WTC11 (cell line): ENCODE measurements at regions not wholly inside any gene's neighbourhood (a gene's known extent, or its start where the extent isn't known, plus 50 kb on each side); places are given as distances from the start of the nearest gene placed in this dataset.

Source experiments
- ATF2 ChIP-seq: sonication (generic); formaldehyde crosslinking; IDR thresholded peaks from 2 replicates; pipeline ENCODE4 v1.8.1; 2022; ENCODE audit warnings: low read depth, missing genetic modification reagents, borderline replicate concordance
- ATF3 ChIP-seq: sonication (generic); formaldehyde crosslinking; conservative IDR thresholded peaks from 2 replicates; pipeline ENCODE4 v1.8.1; 2022; ENCODE audit warnings: mild to moderate bottlenecking, missing genetic modification reagents
- CREM ChIP-seq: sonication (generic); formaldehyde crosslinking; IDR thresholded peaks from 2 replicates; pipeline ENCODE4 v1.8.1; 2022; ENCODE audit warnings: mild to moderate bottlenecking, missing genetic modification reagents, moderate library complexity
- CTCF ChIP-seq: fragments of 200-600 bp; IDR thresholded peaks from 2 replicates; pipeline ENCODE4 v1.8.0; 2022; ENCODE audit warnings: antibody characterized with exemption
- ERG ChIP-seq: fragments of 250-450 bp; sonication (Bioruptor Pico); IDR thresholded peaks from 2 replicates; pipeline ENCODE4 v1.8.0; 2021; ENCODE audit warnings: mild to moderate bottlenecking
- ESRRA ChIP-seq: sonication (generic); formaldehyde crosslinking; IDR thresholded peaks from 2 replicates; pipeline ENCODE4 v1.8.1; 2022; ENCODE audit warnings: mild to moderate bottlenecking, missing genetic modification reagents, borderline replicate concordance
- FOXJ3 ChIP-seq: sonication (generic); formaldehyde crosslinking; IDR thresholded peaks from 2 replicates; pipeline ENCODE4 v1.9.0; 2021; ENCODE audit warnings: missing genetic modification reagents, mild to moderate bottlenecking, borderline replicate concordance
- FOXK1 ChIP-seq: sonication (generic); formaldehyde crosslinking; IDR thresholded peaks from 2 replicates; pipeline ENCODE4 v1.8.0; 2022; ENCODE audit warnings: mild to moderate bottlenecking, moderate library complexity, missing genetic modification reagents
- JUN ChIP-seq: sonication (generic); formaldehyde crosslinking; IDR thresholded peaks from 2 replicates; pipeline ENCODE4 v1.8.0; 2023; ENCODE audit warnings: mild to moderate bottlenecking, missing genetic modification reagents
- MAX ChIP-seq: sonication (generic); formaldehyde crosslinking; IDR thresholded peaks from 2 replicates; pipeline ENCODE4 v1.8.0; 2022; ENCODE audit warnings: mild to moderate bottlenecking, missing genetic modification reagents
- MYBL2 ChIP-seq: sonication (generic); formaldehyde crosslinking; IDR thresholded peaks from 2 replicates; pipeline ENCODE4 v1.8.1; 2023; ENCODE audit warnings: mild to moderate bottlenecking, moderate library complexity, missing genetic modification reagents
- NFE2L1 ChIP-seq: sonication (generic); formaldehyde crosslinking; IDR thresholded peaks from 2 replicates; pipeline ENCODE4 v1.8.1; 2023; ENCODE audit warnings: missing genetic modification reagents
- TP53 ChIP-seq: sonication (generic); formaldehyde crosslinking; IDR thresholded peaks from 2 replicates; pipeline ENCODE4 v1.8.1; 2023; ENCODE audit warnings: mild to moderate bottlenecking, missing genetic modification reagents
- ZSCAN18 ChIP-seq: fragments of 250-450 bp; sonication (Bioruptor Pico); IDR thresholded peaks from 2 replicates; pipeline ENCODE4 v2.1.2; 2022; ENCODE audit warnings: mild to moderate bottlenecking, moderate library complexity

- no peak for TF ChIP-seq CTCF
- no peak for TF ChIP-seq ATF2
- TF ChIP-seq ZSCAN18: no peak
- TF ChIP-seq CREM (CRISPR knock-in tag): no peak
- TF ChIP-seq MAX: no peak
- no peak for TF ChIP-seq ATF3 (CRISPR knock-in tag)
- no peak for TF ChIP-seq JUN (CRISPR knock-in tag)
- TF ChIP-seq FOXK1 (CRISPR knock-in tag): no peak
- no peak for TF ChIP-seq FOXJ3
- no peak for TF ChIP-seq ERG (CRISPR knock-in tag)
- no peak for TF ChIP-seq TP53
- no peak for TF ChIP-seq NFE2L1 (CRISPR knock-in tag)
- TF ChIP-seq MYBL2: no peak
- no peak for TF ChIP-seq ESRRA (CRISPR knock-in tag)
These were observed 622.3 kb downstream of the C12orf50 start for GRCh38 chr12:87406926-87407325.
